ENCODE measurements at regions not wholly inside any gene's neighbourhood (a gene's known extent, or its start where the extent isn't known, plus 50 kb on each side); places are given as distances from the start of the nearest gene placed in this dataset.

GRCh38 chr11:91312541-91312940 is 912.1 kb upstream of the FAT3 start:
- TF ChIP-seq CTCF (IDR thresholded peaks at IDR 0.05; ENCODE audit: low read length) (no peak), EZH2 (optimal IDR thresholded peaks at IDR 0.05; ENCODE audit: low read depth, low read length) (no peak)
